ENCODE measurements at regions not wholly inside any gene's neighbourhood (a gene's known extent, or its start where the extent isn't known, plus 50 kb on each side); places are given as distances from the start of the nearest gene placed in this dataset.

DNA sequence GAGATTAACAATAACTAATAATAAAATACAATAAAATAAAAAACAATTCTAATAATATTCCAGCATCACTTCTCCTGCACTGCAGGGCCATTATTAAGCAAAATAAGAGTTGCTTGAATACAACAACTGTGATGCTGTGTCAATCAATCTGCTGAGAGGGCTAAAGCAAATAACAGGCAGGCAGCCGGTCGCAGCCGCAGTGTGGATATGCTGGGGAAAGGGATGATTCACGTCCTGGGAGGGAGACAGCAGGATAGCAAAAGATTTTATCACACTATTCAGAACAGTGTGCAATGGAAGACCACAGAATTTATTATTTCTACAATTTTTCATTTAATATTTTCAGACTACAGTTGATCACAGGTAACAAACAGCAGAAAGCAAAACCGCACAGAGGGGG is 76.5 kb upstream of the SMARCAD1 start:
- no TSS peak for BruUV-seq (replicated peaks)
- CTCF ChIA-PET (ENCODE audit: low intra/inter-chr PET ratio, low total read pairs): no interaction called here
- WGBS (ENCODE audit: low lambda C conversion rate): 11% methylated on average over 5 of the region's 5 CpGs

More for the DNA sequence above, 76.5 kb upstream of the SMARCAD1 start:
- no peak overlapping the region for H3K9ac ChIP-seq (ENCODE audit: insufficient read depth, low read depth, low read length)
- H3K79me2 ChIP-seq (ENCODE audit: insufficient read depth, low read length): no peaks in the 10 kb centered on the region
- TF ChIP-seq TEAD2 (CRISPR knock-in tag; IDR thresholded peaks at IDR 0.05) (no peak), SALL1 (CRISPR knock-in tag; IDR thresholded peaks at IDR 0.05) (no peak), DZIP1 (CRISPR knock-in tag; IDR thresholded peaks at IDR 0.05) (no peak), CENPT (CRISPR knock-in tag; IDR thresholded peaks at IDR 0.05; ENCODE audit: low read depth) (no peak), KLF16 (CRISPR knock-in tag; IDR thresholded peaks at IDR 0.05) (no peak), MED1 (CRISPR knock-in tag; IDR thresholded peaks at IDR 0.05) (no peak), HCFC1 (IDR thresholded peaks at IDR 0.05; ENCODE audit: low read depth, low read length) (no peak), FOSL2 (CRISPR knock-in tag; IDR thresholded peaks at IDR 0.05) (no peak), CCAR2 (optimal IDR thresholded peaks at IDR 0.05; ENCODE audit: low read depth, low read length) (no peak), JARID2 (CRISPR knock-in tag; IDR thresholded peaks at IDR 0.05; ENCODE audit: insufficient replicate concordance) (no peak), STAG1 (CRISPR knock-in tag; IDR thresholded peaks at IDR 0.05) (no peak), MEIS2 (CRISPR knock-in tag; IDR thresholded peaks at IDR 0.05) (no peak)
- TF ChIP-seq, protein P1, sequence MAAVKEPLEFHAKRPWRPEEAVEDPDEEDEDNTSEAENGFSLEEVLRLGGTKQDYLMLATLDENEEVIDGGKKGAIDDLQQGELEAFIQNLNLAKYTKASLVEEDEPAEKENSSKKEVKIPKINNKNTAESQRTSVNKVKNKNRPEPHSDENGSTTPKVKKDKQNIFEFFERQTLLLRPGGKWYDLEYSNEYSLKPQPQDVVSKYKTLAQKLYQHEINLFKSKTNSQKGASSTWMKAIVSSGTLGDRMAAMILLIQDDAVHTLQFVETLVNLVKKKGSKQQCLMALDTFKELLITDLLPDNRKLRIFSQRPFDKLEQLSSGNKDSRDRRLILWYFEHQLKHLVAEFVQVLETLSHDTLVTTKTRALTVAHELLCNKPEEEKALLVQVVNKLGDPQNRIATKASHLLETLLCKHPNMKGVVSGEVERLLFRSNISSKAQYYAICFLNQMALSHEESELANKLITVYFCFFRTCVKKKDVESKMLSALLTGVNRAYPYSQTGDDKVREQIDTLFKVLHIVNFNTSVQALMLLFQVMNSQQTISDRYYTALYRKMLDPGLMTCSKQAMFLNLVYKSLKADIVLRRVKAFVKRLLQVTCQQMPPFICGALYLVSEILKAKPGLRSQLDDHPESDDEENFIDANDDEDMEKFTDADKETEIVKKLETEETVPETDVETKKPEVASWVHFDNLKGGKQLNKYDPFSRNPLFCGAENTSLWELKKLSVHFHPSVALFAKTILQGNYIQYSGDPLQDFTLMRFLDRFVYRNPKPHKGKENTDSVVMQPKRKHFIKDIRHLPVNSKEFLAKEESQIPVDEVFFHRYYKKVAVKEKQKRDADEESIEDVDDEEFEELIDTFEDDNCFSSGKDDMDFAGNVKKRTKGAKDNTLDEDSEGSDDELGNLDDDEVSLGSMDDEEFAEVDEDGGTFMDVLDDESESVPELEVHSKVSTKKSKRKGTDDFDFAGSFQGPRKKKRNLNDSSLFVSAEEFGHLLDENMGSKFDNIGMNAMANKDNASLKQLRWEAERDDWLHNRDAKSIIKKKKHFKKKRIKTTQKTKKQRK (IDR thresholded peaks at IDR 0.05; ENCODE audit: low read length): no peak
- DNase-seq (ENCODE audit: low spot score): no peak
- no peaks in the 10 kb centered on the region for H3K27me3 ChIP-seq (ENCODE audit: control insufficient read depth in 1 of 2, insufficient read depth in 2 of 2, low read length in 2 of 2)
- intact Hi-C loops (cut with micrococcal nuclease; ENCODE audit: unreplicated experiment): no loop called here
- POLR2A ChIA-PET: no interaction called here
- in situ Hi-C loops (cut with HindIII; ENCODE audit: extremely low pct_ligation_motif_present, low pct_unique_long_range_greater_than_20kb): no loop called here
- H3K4me1 ChIP-seq (ENCODE audit: insufficient read depth, low read length): no peaks in the 10 kb centered on the region
- no peak overlapping the region for H3K4me3 ChIP-seq (replicated peaks in 1 of 3; ENCODE audit: insufficient read depth in 1 of 3, low read depth in 2 of 3, low read length in 3 of 3)
- no peak overlapping the region for H3K27ac ChIP-seq (ENCODE audit: extremely low read length, insufficient read depth, low read length)
- no peaks in the 10 kb centered on the region for H3K9me3 ChIP-seq (ENCODE audit: low read length)
- no peak for FAIRE-seq
- no peaks in the 10 kb centered on the region for H4K20me1 ChIP-seq (ENCODE audit: insufficient read depth, low read length)
- no peaks in the 10 kb centered on the region for H3K36me3 ChIP-seq (replicated peaks in 1 of 2; ENCODE audit: control insufficient read depth in 1 of 2, insufficient read depth in 2 of 2, low read length in 2 of 2)
- no peak for ATAC-seq
- no peak overlapping the region for H3K4me2 ChIP-seq (ENCODE audit: low read depth, low read length)
- H2AFZ ChIP-seq (ENCODE audit: low read length): no peak overlapping the region

Measured in HepG2 (cell line).